ENCODE measurements at regions not wholly inside any gene's neighbourhood (a gene's known extent, or its start where the extent isn't known, plus 50 kb on each side); places are given as distances from the start of the nearest gene placed in this dataset.

DNA sequence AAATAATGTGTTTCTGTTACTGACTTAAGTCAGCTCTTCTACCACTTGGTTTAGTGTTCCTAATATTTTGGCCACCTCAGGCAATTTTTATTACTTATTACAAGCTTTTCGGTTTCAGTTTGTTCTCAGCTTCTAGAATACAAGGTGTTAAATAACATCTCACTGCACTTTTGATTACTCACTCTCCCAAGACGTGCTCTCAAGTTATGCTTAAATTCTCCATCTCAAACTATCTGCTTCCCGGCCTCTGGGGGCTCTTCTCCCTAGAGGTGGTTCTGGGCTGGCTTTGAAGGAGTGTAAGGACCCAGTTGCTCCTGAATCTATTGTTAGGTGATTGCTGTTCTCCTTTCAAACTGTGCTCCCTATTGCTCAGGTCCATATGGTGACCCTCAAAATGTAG lies 193.9 kb upstream of the DDHD1 start:
- no peak overlapping the region for H3K27ac ChIP-seq
- H3K27me3 ChIP-seq (ENCODE audit: control insufficient read depth, insufficient read depth, low read length) = no peaks in the 10 kb centered on the region
- no peaks in the 10 kb centered on the region for H3K4me1 ChIP-seq
- TF ChIP-seq CTCF (IDR thresholded peaks at IDR 0.05) = no peak
- no peak overlapping the region for H3K4me3 ChIP-seq (ENCODE audit: low read depth, low read length)
- no peaks in the 10 kb centered on the region for H3K9me3 ChIP-seq (ENCODE audit: control insufficient read depth, low read length)
- no peak overlapping the region for H3K9ac ChIP-seq
- H3K4me2 ChIP-seq (ENCODE audit: low read length) = no peak overlapping the region
- H2AFZ ChIP-seq = no peak overlapping the region
- H3K36me3 ChIP-seq (ENCODE audit: control insufficient read depth, insufficient read depth, low read length) = no peaks in the 10 kb centered on the region
- no peaks in the 10 kb centered on the region for H3K79me2 ChIP-seq

- no peak overlapping the region for H3K4me2 ChIP-seq (ENCODE audit: low read length)
- H3K27ac ChIP-seq = no peak overlapping the region
Measured at GRCh38 chr14:53341324-53341723, 188.2 kb upstream of the DDHD1 start.

GRCh38 chr14:53338192-53338591 lies 185.1 kb upstream of the DDHD1 start:
- Histone ChIP-seq H3K27me3 (ENCODE audit: control insufficient read depth, insufficient read depth, low read length) (no peaks in the 10 kb centered on the region), H3K4me1 (no peaks in the 10 kb centered on the region), H3K9ac (no peak overlapping the region), H3K4me2 (ENCODE audit: low read length) (no peak overlapping the region), H3K36me3 (ENCODE audit: control insufficient read depth, insufficient read depth, low read length) (no peaks in the 10 kb centered on the region), H2AFZ (no peak overlapping the region), H3K27ac (no peak overlapping the region), H3K9me3 (ENCODE audit: control insufficient read depth, low read length) (no peaks in the 10 kb centered on the region), H3K79me2 (no peaks in the 10 kb centered on the region), H3K4me3 (ENCODE audit: low read depth, low read length) (no peak overlapping the region)
- TF ChIP-seq CTCF (IDR thresholded peaks at IDR 0.05) = no peak

More at GRCh38 chr14:53341324-53341723, 188.2 kb upstream of the DDHD1 start:
- H3K27me3 ChIP-seq (ENCODE audit: control insufficient read depth, insufficient read depth, low read length) = no peaks in the 10 kb centered on the region
- no peak overlapping the region for H2AFZ ChIP-seq
- H3K4me1 ChIP-seq = no peaks in the 10 kb centered on the region
- no peak for TF ChIP-seq CTCF (IDR thresholded peaks at IDR 0.05)
- H3K79me2 ChIP-seq = no peaks in the 10 kb centered on the region
- H3K9me3 ChIP-seq (ENCODE audit: control insufficient read depth, low read length) = no peaks in the 10 kb centered on the region
- H3K9ac ChIP-seq = no peak overlapping the region
- H3K36me3 ChIP-seq (ENCODE audit: control insufficient read depth, insufficient read depth, low read length) = no peaks in the 10 kb centered on the region
- H3K4me3 ChIP-seq (ENCODE audit: low read depth, low read length) = no peak overlapping the region

GRCh38 chr14:53336729-53337128 lies 183.6 kb upstream of the DDHD1 start:
- Histone ChIP-seq H3K27me3 (ENCODE audit: control insufficient read depth, insufficient read depth, low read length) (no peaks in the 10 kb centered on the region), H2AFZ (no peak overlapping the region), H3K4me2 (ENCODE audit: low read length) (no peak overlapping the region), H3K4me3 (ENCODE audit: low read depth, low read length) (no peak overlapping the region), H3K9ac (no peak overlapping the region), H3K27ac (no peak overlapping the region), H3K79me2 (no peaks in the 10 kb centered on the region), H3K9me3 (ENCODE audit: control insufficient read depth, low read length) (no peaks in the 10 kb centered on the region), H3K36me3 (ENCODE audit: control insufficient read depth, insufficient read depth, low read length) (no peaks in the 10 kb centered on the region), H3K4me1 (no peaks in the 10 kb centered on the region)
- no peak for TF ChIP-seq CTCF (IDR thresholded peaks at IDR 0.05)

DNA sequence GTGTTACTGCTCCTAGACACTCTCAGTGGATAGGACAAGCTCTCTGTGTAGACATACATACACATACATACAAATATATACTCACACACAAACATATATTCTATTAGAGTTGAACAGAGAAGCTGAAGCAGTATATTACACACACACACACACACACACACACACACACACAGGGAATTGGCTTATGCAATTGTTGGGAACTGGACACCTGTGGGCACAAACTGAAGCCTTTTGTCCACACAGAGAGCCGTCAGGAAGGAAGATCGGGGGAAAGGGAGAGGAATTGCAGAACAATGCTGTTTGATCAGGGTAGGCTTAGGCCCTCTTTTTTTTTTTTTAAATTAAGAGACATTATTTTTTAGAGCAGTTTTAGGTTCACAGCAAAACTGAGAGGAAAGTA lies 180.7 kb upstream of the DDHD1 start:
- Histone ChIP-seq H3K4me3 (ENCODE audit: low read depth, low read length) (no peak overlapping the region), H3K36me3 (ENCODE audit: control insufficient read depth, insufficient read depth, low read length) (no peaks in the 10 kb centered on the region), H3K4me2 (ENCODE audit: low read length) (no peak overlapping the region), H3K27me3 (ENCODE audit: control insufficient read depth, insufficient read depth, low read length) (no peaks in the 10 kb centered on the region), H3K27ac (no peak overlapping the region), H3K9ac (no peak overlapping the region), H2AFZ (no peak overlapping the region), H3K4me1 (no peaks in the 10 kb centered on the region), H3K9me3 (ENCODE audit: control insufficient read depth, low read length) (no peaks in the 10 kb centered on the region), H3K79me2 (no peaks in the 10 kb centered on the region)
- TF ChIP-seq CTCF (IDR thresholded peaks at IDR 0.05) = no peak
